Posterior vena cava (tissue), 2 donors: ENCODE measurements at regions not wholly inside any gene's neighbourhood (a gene's known extent, or its start where the extent isn't known, plus 50 kb on each side); places are given as distances from the start of the nearest gene placed in this dataset.
"Not testable (repeated sequence)": the region's sequence is repeated elsewhere in the genome, so short reads cannot be mapped to it uniquely, and the experiment has no call there.

Experiments used
- DNase-seq: peaks from one replicate; pipeline ENCODE4 v3.0.0-alpha.2; 2020; ENCODE audit warnings: low spot score
- intact Hi-C, 2 donors: fragments of 100-400 bp; cut with DNase I; formaldehyde crosslinking; loops; one replicate each; pipeline versions ENCODE4 v1.14.1 to v1.14.2; 2022 to 2023
- donor health status: DM: yes; HTN: yes; CAD: no.
- donor health status: DM: yes; HTN: yes; CAD: no.

GRCh38 chr3:31290046-31290445 is 242.7 kb upstream of the STT3B start:
- DNase-seq = no peak
- intact Hi-C loops = no loop called here

DNA sequence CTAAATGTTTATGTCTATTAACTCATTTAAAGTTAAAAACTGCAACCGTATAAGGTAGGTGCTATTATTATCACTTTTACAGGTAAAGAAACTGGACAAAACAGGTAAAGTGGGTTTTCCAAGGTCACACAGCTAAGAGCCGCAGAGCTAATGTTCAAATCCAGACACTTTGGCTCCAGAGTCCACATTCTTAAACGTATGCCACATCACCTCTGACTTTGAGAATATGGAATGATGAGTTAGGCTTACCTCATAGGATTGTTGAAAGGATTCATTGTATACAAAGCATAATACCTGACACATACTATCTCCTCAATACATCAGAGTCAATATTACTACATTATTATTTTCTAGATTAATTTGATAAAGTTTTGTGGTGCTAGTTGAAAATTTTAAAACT is 240.9 kb upstream of the STT3B start:
- intact Hi-C loops = no loop called here
- no peak for DNase-seq

DNA sequence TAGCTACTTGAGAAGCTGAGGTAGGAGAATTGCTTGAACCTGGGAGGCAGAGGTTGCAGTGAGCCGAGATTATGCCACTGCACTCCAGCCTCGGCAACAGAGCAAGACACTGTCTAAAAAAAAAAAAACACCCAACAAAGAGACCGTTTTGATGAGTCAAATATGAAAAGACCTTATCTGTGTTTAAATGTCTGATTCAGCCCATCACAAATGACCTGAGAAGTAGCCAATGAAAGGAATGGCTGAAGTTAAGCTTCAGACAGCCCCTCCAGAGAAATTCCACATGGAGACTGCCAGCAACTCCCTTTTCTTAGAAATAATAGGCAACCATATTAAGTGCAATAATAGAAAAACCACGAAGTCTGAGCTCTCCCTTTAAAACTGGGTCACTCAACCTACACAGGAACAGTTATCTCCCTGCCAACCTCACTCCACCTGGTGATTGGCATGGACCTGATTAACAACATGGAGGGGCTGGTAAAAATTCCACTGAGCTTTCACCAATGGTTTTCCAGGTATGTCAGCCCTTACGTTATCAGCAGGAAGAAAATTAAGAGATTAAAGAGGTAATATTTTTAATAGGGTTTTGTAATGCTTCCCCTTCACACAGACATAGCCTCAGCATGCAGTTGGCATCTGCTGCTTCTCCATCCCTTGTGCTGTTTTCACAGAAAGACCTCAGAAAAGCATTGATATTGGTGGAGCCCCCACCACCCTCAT is 238.1 kb upstream of the STT3B start:
- intact Hi-C loops = no loop called here
- no peak for DNase-seq

DNA sequence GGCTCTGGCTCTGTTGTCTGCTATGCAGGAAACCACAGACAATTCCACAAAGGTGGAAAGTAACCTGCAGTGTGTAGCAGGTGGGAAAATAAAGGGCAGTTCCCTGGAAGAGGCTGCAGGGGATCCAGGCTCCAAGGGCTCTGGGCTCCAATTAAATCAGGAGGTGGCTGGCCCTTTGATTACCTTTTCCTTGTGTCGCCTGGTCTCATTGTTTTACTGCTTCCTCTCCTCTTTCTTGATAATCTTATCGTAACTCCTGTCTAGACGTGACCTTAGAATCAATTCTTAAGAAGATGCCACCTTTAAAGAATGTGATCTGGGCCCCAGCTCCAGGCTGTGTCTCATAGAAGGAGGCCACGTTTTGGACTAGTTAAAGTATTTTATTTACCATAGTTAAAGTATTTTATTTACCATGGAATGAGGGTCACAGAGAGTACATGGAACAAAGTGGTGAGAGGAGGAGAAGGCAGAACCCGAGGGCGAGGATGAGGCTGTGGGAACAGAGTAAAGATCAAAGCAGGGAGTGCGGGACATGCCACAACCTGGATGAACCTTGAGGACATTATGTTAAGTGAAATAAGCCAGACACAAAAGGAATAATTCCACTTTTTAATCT is 237.5 kb upstream of the STT3B start:
- intact Hi-C loops = no loop called here
- no peak for DNase-seq

DNA sequence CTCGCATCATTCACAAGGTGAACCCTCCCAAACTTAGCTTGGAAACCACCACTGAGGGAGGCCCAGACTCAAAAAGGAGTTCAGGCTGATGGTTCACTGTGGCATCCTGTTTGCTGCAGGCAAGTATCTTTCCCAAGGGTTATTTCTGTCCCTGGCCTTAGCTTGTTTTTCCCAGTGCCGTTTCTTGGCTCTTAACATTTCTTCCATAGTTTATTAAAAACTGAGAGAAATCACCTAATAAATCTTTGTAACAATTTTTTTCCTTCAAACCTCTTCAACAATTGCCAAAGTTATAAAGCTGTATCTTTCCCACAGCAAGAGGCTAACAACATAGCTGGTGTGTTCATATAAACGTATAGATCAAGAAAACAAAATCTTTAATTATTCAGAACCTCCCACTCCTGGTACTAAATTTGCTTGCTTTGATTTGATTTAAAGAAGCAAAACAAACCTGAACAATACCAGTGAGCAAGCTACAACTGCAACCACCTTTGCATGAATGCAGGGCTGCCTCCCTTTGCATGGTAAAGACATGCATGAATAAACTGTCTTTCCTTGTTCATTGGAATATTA is 234.9 kb upstream of the STT3B start:
- intact Hi-C loops = no loop called here
- no peak for DNase-seq

- intact Hi-C loops = no loop called here
- no peak for DNase-seq
Observed at GRCh38 chr3:31300456-31301443, 232.0 kb upstream of the STT3B start.

- DNase-seq = no peak
- intact Hi-C loops = no loop called here
Observed at GRCh38 chr3:31302343-31302742, 230.4 kb upstream of the STT3B start.

DNA sequence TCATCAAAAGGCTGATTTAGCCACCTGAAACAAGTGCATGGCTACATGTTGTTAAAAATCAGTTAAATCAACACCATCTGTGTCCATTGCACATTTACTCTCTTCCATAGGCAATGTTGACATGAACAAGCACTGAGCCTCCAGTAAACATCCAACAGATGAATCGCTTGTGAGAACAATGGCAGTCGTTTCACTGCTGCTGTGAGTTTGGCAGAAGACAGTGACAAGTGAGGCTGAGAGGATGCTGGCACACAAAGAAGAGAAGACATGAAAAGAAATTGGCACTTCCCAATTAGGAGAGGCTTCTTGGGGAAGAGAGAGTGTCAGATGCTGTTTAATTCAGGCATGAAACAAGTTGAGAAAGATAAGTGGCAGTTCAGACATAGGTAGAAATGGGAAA is 227.4 kb upstream of the STT3B start:
- intact Hi-C loops = no loop called here
- no peak for DNase-seq

DNA sequence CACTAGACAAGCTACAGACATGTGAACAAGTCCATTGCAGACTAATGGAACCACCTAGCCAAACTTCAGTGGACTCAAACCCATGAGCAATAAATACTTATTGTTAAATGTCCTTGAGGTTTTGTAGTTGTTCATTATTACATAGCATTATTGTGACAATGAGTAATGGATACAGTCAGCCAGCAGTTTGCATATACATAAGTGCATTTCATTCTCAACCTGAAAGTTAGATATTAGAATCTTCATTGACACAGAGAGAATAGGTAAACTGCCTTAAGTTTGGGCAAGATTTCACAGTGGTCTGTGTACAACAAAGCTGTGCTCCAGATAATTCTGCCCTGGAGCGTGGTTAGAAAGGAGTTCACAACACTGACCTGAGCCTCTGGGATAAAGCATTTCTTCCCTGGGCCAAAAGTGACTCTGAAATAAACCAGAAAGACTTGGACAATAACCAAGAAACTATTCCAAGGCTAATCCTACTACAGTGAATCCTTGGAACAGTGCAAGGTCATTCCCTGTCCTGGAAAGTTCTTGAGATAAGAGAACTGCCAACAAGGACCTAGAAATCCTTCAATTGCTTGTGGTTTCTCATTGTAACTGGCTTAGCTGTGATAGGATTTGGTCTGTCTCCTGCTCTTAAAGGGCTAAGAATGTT is 225.5 kb upstream of the STT3B start:
- intact Hi-C loops = no loop called here
- no peak for DNase-seq

DNA sequence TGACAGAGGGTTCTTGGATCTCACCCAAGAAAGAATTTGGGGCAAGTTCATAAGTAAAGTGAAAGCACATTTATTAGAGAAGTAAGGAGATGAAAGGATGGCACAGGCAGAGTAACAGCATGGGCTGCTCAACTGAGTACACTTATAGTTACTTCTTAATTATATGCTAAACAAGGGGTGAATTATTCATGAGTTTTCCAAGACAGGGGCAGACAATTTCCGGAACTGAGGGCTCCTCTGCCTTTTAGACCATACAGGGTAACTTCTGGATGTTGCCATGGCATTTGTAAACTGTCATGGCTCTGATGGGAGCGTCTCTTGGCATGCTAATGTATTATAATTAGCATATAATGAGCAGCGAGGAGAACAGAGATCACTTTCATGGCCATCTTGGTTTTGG is 221.2 kb upstream of the STT3B start:
- intact Hi-C loops = no loop called here
- DNase-seq = no peak

DNA sequence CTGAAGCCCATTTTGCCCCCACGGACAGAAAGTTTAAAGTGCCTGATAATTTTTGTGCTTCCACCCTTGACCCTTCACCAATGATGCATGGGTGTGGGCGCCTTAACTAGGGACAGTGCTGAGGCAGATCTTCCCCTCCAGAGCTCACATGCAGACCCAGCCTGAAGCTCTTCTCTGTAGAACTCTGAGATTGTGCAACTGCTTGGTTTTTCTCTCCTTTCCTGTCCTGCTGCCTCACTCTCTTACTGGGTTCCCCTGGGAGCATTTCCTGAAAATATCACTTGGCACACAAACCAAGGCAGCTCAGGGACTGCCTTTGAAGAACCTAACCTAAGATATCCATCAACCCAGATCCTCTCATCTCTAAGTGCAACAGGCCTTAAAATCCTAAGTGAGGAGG is 220.3 kb upstream of the STT3B start:
- no peak for DNase-seq
- intact Hi-C loops = no loop called here

- intact Hi-C loops = no loop called here
- DNase-seq = no peak
Observed at GRCh38 chr3:31314258-31314657, 218.5 kb upstream of the STT3B start.

- intact Hi-C loops = no loop called here
- no peak for DNase-seq
Observed at GRCh38 chr3:31319332-31319731, 213.4 kb upstream of the STT3B start.

DNA sequence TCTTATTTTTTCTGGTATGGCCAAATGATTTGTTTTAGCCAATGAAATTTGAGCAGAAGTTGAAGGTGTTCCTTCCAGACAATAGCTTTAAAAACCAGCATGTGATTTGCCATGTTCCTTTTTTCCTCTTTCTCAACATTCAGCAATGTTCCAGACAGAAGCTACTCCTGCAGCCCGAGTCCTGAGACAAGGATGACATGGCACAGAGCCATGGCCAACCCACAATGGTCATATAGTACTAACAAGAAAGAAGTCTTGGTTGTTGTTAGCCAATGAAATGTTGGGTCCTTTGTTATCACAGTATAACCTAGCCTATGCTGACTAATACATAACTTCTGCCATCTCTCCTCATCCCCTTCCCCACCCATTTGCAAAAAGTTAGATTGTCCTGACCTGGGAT is 211.1 kb upstream of the STT3B start:
- DNase-seq = no peak
- intact Hi-C loops = no loop called here

DNA sequence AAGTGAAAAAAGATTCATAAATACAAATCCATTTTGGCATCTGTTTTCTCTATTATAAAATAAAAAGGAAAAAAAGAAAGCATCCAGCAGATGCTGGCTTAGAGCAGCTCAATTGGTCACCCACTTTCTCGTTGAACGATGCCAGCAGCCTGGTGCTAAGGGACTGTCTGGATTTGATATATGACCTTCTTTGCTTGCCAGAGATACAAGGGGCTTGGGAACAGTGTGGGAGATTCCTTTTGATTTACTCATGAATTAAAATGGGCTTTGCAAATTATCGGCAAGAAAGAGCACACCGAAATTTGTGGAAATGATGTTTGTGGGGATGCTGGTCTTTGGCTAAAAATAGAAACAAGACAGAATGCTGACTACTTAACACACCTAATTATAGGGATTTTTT is 210.3 kb upstream of the STT3B start:
- intact Hi-C loops = no loop called here
- no peak for DNase-seq

- intact Hi-C loops = not testable (repeated sequence)
Observed at GRCh38 chr3:31327826-31328357, 204.8 kb upstream of the STT3B start.

DNA sequence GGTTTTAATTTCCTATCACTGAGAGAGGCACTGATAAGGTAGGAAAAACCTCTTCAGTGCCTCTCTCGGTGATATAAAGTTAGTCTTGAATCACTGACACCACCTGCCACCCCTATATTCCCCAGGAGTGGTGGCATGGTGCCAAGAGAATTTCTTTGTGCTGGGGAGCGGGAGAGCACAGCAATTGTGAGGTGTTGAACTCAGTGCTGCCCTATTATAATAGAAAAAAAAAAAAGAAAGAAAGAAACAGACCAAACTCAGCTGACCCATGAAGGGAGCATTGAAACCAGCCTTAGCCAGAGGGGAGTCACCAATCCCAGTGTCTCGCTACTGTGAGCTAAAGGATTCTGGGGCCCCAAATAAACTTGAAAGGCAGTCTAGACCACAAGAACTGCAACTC is 201.4 kb upstream of the STT3B start:
- DNase-seq = no peak
- intact Hi-C loops = no loop called here

More at GRCh38 chr3:31327826-31328357, 204.8 kb upstream of the STT3B start:
- DNase-seq = not testable (repeated sequence)

- intact Hi-C loops = no loop called here
- no peak for DNase-seq
Observed at GRCh38 chr3:31341130-31341529, 191.6 kb upstream of the STT3B start.

- DNase-seq = no peak
- intact Hi-C loops = no loop called here
Observed at GRCh38 chr3:31343075-31343474, 189.7 kb upstream of the STT3B start.
